ENCODE measurements at regions not wholly inside any gene's neighbourhood (a gene's known extent, or its start where the extent isn't known, plus 50 kb on each side); places are given as distances from the start of the nearest gene placed in this dataset.
"Not testable (repeated sequence)": the region's sequence is repeated elsewhere in the genome, so short reads cannot be mapped to it uniquely, and the experiment has no call there.

- no peak for DNase-seq
These were observed 1094.1 kb upstream of the FLRT2 start for GRCh38 chr14:84435820-84436324.

- no peak for DNase-seq
These were observed 1093.4 kb upstream of the FLRT2 start for GRCh38 chr14:84436528-84436927.

- no peak for DNase-seq
These were observed 1087.4 kb upstream of the FLRT2 start for GRCh38 chr14:84442521-84442920.

GRCh38 chr14:84445486-84445885, 1084.5 kb upstream of the FLRT2 start:
- DNase-seq: no peak

- DNase-seq: no peak
These were observed 1083.7 kb upstream of the FLRT2 start for GRCh38 chr14:84446250-84446649.

- no peak for DNase-seq
These were observed 1076.5 kb upstream of the FLRT2 start for GRCh38 chr14:84453307-84453950.

- no peak for DNase-seq
These were observed 1075.8 kb upstream of the FLRT2 start for GRCh38 chr14:84454114-84454513.

- no peak for DNase-seq
These were observed 1073.0 kb upstream of the FLRT2 start for GRCh38 chr14:84456946-84457345.

- no peak for DNase-seq
These were observed 1071.1 kb upstream of the FLRT2 start for GRCh38 chr14:84458881-84459280.

- DNase-seq: peak; percentile 21
These were observed 1064.1 kb upstream of the FLRT2 start for GRCh38 chr14:84465880-84466279.

- no peak for DNase-seq
These were observed 1061.8 kb upstream of the FLRT2 start for GRCh38 chr14:84468153-84468552.

GRCh38 chr14:84477996-84478395, 1051.9 kb upstream of the FLRT2 start:
- no peak for DNase-seq

GRCh38 chr14:84482256-84483071, 1047.5 kb upstream of the FLRT2 start:
- DNase-seq: peak; percentile 71

- DNase-seq: no peak
These were observed 1046.9 kb upstream of the FLRT2 start for GRCh38 chr14:84483072-84483420.

- DNase-seq: not testable (repeated sequence)
These were observed 1045.7 kb upstream of the FLRT2 start for GRCh38 chr14:84484243-84484642.

GRCh38 chr14:84485036-84485435, 1044.9 kb upstream of the FLRT2 start:
- no peak for DNase-seq

GRCh38 chr14:84490081-84490480, 1039.9 kb upstream of the FLRT2 start:
- DNase-seq: no peak

GRCh38 chr14:84492685-84493084, 1037.3 kb upstream of the FLRT2 start:
- DNase-seq: no peak

- DNase-seq: no peak
These were observed 1036.2 kb upstream of the FLRT2 start for GRCh38 chr14:84493779-84494178.

GRCh38 chr14:84496677-84497076, 1033.3 kb upstream of the FLRT2 start:
- no peak for DNase-seq

GRCh38 chr14:84512823-84513222, 1017.1 kb upstream of the FLRT2 start:
- not testable (repeated sequence) for DNase-seq

- no peak for DNase-seq
These were observed 1010.1 kb upstream of the FLRT2 start for GRCh38 chr14:84519836-84520235.

- no peak for DNase-seq
These were observed 1009.1 kb upstream of the FLRT2 start for GRCh38 chr14:84520711-84521338.

GRCh38 chr14:84523746-84524145, 1006.2 kb upstream of the FLRT2 start:
- no peak for DNase-seq

All from kidney glomerular epithelial cell (primary cell).